ENCODE measurements at regions not wholly inside any gene's neighbourhood (a gene's known extent, or its start where the extent isn't known, plus 50 kb on each side); places are given as distances from the start of the nearest gene placed in this dataset.

- TF ChIP-seq, protein P1, sequence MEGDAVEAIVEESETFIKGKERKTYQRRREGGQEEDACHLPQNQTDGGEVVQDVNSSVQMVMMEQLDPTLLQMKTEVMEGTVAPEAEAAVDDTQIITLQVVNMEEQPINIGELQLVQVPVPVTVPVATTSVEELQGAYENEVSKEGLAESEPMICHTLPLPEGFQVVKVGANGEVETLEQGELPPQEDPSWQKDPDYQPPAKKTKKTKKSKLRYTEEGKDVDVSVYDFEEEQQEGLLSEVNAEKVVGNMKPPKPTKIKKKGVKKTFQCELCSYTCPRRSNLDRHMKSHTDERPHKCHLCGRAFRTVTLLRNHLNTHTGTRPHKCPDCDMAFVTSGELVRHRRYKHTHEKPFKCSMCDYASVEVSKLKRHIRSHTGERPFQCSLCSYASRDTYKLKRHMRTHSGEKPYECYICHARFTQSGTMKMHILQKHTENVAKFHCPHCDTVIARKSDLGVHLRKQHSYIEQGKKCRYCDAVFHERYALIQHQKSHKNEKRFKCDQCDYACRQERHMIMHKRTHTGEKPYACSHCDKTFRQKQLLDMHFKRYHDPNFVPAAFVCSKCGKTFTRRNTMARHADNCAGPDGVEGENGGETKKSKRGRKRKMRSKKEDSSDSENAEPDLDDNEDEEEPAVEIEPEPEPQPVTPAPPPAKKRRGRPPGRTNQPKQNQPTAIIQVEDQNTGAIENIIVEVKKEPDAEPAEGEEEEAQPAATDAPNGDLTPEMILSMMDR (tag by site-specific recombination; IDR thresholded peaks at IDR 0.05) = no peak
- TF ChIP-seq ZBTB17 (tag by site-specific recombination; IDR thresholded peaks at IDR 0.05) = no peak
- TF ChIP-seq ZNF629 (tag by site-specific recombination; IDR thresholded peaks at IDR 0.05) = no peak
These were observed 963.7 kb downstream of the REEP3 start for GRCh38 chr10:64484811-64485330.
